WI38 (cell line): ENCODE measurements at regions not wholly inside any gene's neighbourhood (a gene's known extent, or its start where the extent isn't known, plus 50 kb on each side); places are given as distances from the start of the nearest gene placed in this dataset.

ENCODE experiments used
- H3K4me3 ChIP-seq: 2 replicates; pipeline ENCODE4 v1.5.1; 2011; ENCODE audit warnings: low read depth, mild to moderate bottlenecking, control low read depth, low read length
- CTCF ChIP-seq: IDR thresholded peaks from 2 replicates; pipeline ENCODE4 v1.5.1; 2012; ENCODE audit warnings: low read depth, mild to moderate bottlenecking, control low read depth, low read length

GRCh38 chr2:228841877-228842276, 429.2 kb downstream of the PID1 start:
- no peak overlapping the region for H3K4me3 ChIP-seq
- TF ChIP-seq CTCF = no peak

GRCh38 chr2:228841475-228841874, 429.6 kb downstream of the PID1 start:
- TF ChIP-seq CTCF = no peak
- H3K4me3 ChIP-seq = no peak overlapping the region

- H3K4me3 ChIP-seq = no peak overlapping the region
- TF ChIP-seq CTCF = no peak
Observed at GRCh38 chr2:228840743-228841114, 430.4 kb downstream of the PID1 start.

GRCh38 chr2:228840113-228840742, 430.9 kb downstream of the PID1 start:
- TF ChIP-seq CTCF = no peak

GRCh38 chr2:228839421-228839876, 431.6 kb downstream of the PID1 start:
- no peak overlapping the region for H3K4me3 ChIP-seq
- TF ChIP-seq CTCF = no peak

More at GRCh38 chr2:228840113-228840742, 430.9 kb downstream of the PID1 start:
- no peak overlapping the region for H3K4me3 ChIP-seq

- H3K4me3 ChIP-seq = no peak overlapping the region
- no peak for TF ChIP-seq CTCF
Observed at GRCh38 chr2:228838819-228839218, 432.3 kb downstream of the PID1 start.

- TF ChIP-seq CTCF = no peak
- H3K4me3 ChIP-seq = no peak overlapping the region
Observed at GRCh38 chr2:228828397-228828796, 442.7 kb downstream of the PID1 start.
